Activated CD4-positive, CD25-positive, alpha-beta regulatory T cell (primary cell): ENCODE measurements at regions not wholly inside any gene's neighbourhood (a gene's known extent, or its start where the extent isn't known, plus 50 kb on each side); places are given as distances from the start of the nearest gene placed in this dataset.

ENCODE experiments used
- DNase-seq, 4 experiments: peaks; one replicate each; lab custom pipeline; 2025; lab: John Stamatoyannopoulos, UW

GRCh38 chr2:21281791-21282514, 158.2 kb downstream of the TDRD15 start:
- DNase-seq, result no peak

GRCh38 chr2:21282515-21282898, 158.7 kb downstream of the TDRD15 start:
- no peak for DNase-seq

- no peak for DNase-seq
Observed at GRCh38 chr2:21288299-21288698, 164.5 kb downstream of the TDRD15 start.

- no peak for DNase-seq
Observed at GRCh38 chr2:21288739-21289520, 165.2 kb downstream of the TDRD15 start.

GRCh38 chr2:21289551-21289950, 165.8 kb downstream of the TDRD15 start:
- DNase-seq, result no peak

DNA sequence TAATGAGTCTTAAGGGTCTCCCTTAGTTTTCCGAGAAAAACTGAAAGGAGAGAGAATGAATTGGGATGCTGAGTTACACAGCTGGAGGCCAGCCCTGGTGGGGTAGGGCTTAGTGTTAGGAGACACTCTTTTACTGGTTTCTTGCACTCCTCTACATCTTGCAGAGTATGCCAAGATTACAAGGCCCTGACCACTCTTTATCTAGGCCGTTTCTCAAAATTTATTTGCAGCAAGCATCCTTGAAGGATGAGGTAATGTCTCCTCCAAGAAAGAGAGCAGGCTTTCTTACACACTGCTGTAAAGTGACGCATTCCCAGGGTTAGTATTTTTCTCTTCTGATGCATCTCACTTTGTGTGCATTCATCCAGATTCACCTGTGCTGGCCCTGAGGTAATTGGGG, 166.2 kb downstream of the TDRD15 start:
- no peak for DNase-seq

- no peak for DNase-seq
Observed at GRCh38 chr2:21291426-21291825, 167.7 kb downstream of the TDRD15 start.

DNA sequence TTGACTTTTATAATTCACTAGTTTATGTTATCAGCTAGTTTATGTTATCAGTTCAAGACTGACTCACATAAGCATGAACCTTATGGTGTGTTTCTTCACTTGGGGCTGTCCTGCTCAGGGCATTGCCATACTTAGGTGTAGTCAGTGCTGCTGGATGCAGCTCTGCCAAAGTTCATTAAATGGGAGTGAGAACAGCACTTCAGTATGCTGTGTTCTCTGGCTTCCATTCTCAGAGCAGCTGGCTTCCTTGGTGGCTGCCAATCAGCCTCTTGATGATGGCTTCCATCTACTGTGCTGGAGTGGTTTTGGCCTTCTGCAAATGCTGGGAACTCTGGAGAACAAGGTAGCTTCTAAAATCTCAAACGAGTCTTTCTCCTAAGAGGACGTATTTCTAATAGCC, 170.7 kb downstream of the TDRD15 start:
- DNase-seq, result no peak

DNA sequence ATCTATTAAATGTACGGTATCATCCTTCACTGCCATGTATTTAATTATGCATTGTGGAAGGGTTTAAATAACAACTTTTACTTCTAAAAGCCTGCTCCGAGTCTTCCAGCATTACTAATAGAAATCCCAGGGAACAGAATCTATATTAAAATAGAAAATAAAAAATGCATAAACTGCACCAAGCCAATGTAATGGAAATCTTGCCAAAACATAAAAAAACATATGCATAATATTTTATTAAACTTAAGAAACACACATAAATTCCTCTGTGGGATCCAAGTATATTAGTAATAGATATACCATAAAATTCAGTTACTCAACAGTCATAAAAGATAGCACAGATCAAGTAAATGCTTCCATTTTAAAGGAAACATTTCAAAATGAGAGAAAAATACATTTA, 175.6 kb downstream of the TDRD15 start:
- no peak for DNase-seq

GRCh38 chr2:21301871-21302455, 178.2 kb downstream of the TDRD15 start:
- no peak for DNase-seq

GRCh38 chr2:21303876-21304275, 180.1 kb downstream of the TDRD15 start:
- no peak for DNase-seq

- DNase-seq, result no peak
Observed at GRCh38 chr2:21305581-21305980, 181.8 kb downstream of the TDRD15 start.

DNA sequence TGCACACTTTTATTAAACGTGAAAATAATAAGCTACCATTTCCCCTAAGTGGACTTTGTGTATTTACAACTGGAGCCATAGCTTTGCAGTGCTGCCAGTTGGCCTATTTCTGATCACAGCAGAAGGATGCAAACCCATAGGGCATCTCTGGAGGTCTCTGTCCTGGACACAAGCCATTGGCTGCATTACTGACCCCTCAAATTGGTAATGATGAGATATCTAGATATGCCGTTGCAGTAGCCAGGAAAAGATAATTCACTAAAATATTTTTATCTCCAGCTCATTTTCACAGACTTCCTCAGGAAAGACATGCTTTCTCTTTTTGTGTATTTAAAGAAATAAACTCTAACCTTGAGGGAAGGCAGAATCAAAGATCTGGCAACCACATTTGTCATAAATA, 182.5 kb downstream of the TDRD15 start:
- no peak for DNase-seq

GRCh38 chr2:21307037-21307436, 183.3 kb downstream of the TDRD15 start:
- DNase-seq, result no peak

- DNase-seq, result no peak
Observed at GRCh38 chr2:21310493-21310892, 186.7 kb downstream of the TDRD15 start.

- no peak for DNase-seq
Observed at GRCh38 chr2:21314322-21314835, 190.6 kb downstream of the TDRD15 start.

DNA sequence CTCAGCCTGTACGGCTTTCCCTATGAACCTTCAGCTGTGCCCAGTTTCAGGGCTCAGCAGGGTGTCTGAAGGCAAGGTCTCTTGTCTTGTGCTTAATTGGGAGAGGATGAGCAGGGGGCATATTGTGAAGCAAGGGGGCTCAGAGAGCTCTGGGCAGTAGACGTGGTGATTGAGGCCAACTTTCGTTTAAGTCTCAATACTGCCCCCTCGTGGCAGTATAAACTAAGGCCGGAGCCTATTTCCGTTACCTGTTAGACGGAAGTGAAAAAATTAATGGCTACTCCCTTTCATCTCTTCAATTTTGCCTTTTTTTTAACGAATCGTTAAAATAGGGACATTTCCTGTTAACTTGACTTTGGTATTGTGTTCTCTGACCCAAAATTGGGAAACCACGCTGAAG, 193.4 kb downstream of the TDRD15 start:
- no peak for DNase-seq

DNA sequence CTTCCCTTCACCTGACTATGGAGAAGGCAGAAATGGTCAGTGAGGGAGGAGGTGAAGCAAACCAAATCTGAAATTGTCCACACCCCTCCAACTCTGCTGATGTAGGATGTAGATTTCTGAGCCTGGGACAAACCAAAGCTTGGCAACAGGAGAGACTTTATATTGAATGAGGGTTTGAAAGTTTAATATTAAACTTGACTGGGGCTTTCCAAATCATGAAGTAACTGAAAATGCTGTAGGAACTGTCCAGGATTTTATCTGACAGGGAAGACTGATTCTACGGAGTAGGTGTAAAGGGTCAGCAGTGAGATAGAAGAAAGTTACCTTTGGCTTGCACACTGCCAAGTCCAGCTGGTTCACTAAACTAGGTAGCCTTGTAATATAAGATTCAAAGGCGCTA, 194.5 kb downstream of the TDRD15 start:
- DNase-seq, result no peak

DNA sequence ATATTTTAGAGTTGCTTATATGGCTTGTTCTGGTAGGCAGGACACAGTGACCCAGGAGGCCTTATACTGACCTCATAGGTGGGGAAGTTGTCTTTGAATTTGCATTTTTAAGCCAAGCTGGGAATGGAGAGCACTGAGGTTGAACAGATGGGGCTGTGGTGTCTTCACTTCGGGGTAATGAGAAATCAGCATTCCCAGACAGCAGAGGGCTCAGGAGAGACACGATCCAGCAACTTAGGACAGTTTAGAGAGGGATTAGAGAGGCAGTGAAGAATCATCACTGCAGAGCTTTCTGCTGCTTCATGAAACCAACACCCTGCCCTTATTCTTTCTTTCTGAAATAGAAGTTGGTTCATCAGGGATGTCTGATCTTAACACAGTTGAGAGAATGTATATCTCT, 202.4 kb downstream of the TDRD15 start:
- no peak for DNase-seq

DNA sequence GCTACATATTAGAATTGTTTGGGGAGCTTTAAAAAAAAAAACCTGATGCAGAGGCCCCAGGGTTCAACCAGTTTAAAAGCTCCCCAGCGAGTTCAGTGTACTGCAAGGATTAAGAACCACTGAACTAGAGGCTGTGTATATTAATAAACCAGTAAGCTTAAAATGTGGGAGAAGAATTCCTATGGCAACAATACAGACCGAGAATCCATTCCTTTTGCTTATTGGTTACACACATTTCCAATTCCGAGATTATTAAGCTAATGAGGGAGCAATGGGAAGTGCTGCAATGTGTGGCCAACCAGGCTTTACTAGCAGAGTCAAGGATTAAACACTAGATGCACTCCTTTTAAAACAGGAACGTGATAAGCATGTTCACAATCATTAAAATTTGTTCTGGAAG, 204.4 kb downstream of the TDRD15 start:
- DNase-seq, result no peak

- DNase-seq, result no peak
Observed at GRCh38 chr2:21330786-21331391, 207.1 kb downstream of the TDRD15 start.

GRCh38 chr2:21331625-21332370, 208.0 kb downstream of the TDRD15 start:
- no peak for DNase-seq
